Omental fat pad (tissue), 3 donors: ENCODE measurements at regions not wholly inside any gene's neighbourhood (a gene's known extent, or its start where the extent isn't known, plus 50 kb on each side); places are given as distances from the start of the nearest gene placed in this dataset.

Experiments used
- ATAC-seq: fragments of 150-250 bp; one replicate; pipeline ENCODE4 v1.9.1; 2016; ENCODE audit warnings: mild to moderate bottlenecking, moderate library complexity; ENCODE audit not compliant: low FRiP score
- DNase-seq: peaks from one replicate; pipeline ENCODE4 v3.0.0-alpha.2; 2019; ENCODE audit warnings: low spot score
- CTCF ChIP-seq, 3 donors: fragments of 450-650 bp; IDR thresholded peaks; one replicate each; pipeline ENCODE4 v1.5.1; 2016 to 2017; ENCODE audit warnings: antibody characterized with exemption in 3 of 3, mild to moderate bottlenecking in 3 of 3, moderate library complexity in 2 of 3

- DNase-seq (no peak), ATAC-seq (no peak)
These were observed 1713.9 kb downstream of the TP53TG3F start for GRCh38 chr16:35173295-35173694.

GRCh38 chr16:35174016-35174415 is 1714.6 kb downstream of the TP53TG3F start:
- DNase-seq = no peak

More at GRCh38 chr16:35173295-35173694, 1713.9 kb downstream of the TP53TG3F start:
- no peak for TF ChIP-seq CTCF (IDR thresholded peaks at IDR 0.05)

GRCh38 chr16:35176449-35176848 is 1717.0 kb downstream of the TP53TG3F start:
- DNase-seq (no peak), ATAC-seq (no peak)
- no peak for TF ChIP-seq CTCF (IDR thresholded peaks at IDR 0.05)

More at GRCh38 chr16:35174016-35174415, 1714.6 kb downstream of the TP53TG3F start:
- no peak for ATAC-seq
- TF ChIP-seq CTCF (IDR thresholded peaks at IDR 0.05) = no peak

GRCh38 chr16:35177851-35178250 is 1718.4 kb downstream of the TP53TG3F start:
- no peak for TF ChIP-seq CTCF (IDR thresholded peaks at IDR 0.05)
- DNase-seq = no peak
- no peak for ATAC-seq

- DNase-seq = no peak
These were observed 1721.6 kb downstream of the TP53TG3F start for GRCh38 chr16:35180970-35181369.

GRCh38 chr16:35181422-35182030 is 1722.1 kb downstream of the TP53TG3F start:
- TF ChIP-seq CTCF (IDR thresholded peaks at IDR 0.05) = no peak
- no peak for ATAC-seq

More at GRCh38 chr16:35180970-35181369, 1721.6 kb downstream of the TP53TG3F start:
- no peak for ATAC-seq
- TF ChIP-seq CTCF (IDR thresholded peaks at IDR 0.05) = no peak

GRCh38 chr16:35182043-35182677 is 1722.7 kb downstream of the TP53TG3F start:
- ATAC-seq = no peak
- no peak for DNase-seq

More at GRCh38 chr16:35181422-35182030, 1722.1 kb downstream of the TP53TG3F start:
- no peak for DNase-seq

More at GRCh38 chr16:35182043-35182677, 1722.7 kb downstream of the TP53TG3F start:
- no peak for TF ChIP-seq CTCF (IDR thresholded peaks at IDR 0.05)
